ENCODE measurements at regions not wholly inside any gene's neighbourhood (a gene's known extent, or its start where the extent isn't known, plus 50 kb on each side); places are given as distances from the start of the nearest gene placed in this dataset.

DNA sequence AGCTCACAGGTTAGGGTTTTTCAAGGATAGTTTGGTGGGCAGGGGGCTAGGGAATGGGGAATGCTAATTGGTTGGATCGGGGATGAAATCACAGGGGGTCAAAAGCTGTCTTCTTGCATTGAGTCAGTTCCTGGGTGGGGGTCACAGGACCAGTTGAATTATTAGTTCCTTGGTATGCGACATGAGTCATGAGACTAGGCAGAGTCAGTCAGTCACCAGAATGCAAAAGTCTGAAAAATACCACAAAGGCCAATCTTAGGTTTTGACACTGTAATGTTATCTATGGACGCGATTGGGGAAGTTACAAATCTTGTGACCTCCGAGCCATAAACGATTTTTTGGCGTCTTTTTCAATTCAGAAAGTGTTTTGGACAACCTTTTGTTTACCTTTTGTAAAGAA, 101.2 kb downstream of the ZNF519 start:
- DNase-seq (ENCODE audit: low read depth) = no peak

DNA sequence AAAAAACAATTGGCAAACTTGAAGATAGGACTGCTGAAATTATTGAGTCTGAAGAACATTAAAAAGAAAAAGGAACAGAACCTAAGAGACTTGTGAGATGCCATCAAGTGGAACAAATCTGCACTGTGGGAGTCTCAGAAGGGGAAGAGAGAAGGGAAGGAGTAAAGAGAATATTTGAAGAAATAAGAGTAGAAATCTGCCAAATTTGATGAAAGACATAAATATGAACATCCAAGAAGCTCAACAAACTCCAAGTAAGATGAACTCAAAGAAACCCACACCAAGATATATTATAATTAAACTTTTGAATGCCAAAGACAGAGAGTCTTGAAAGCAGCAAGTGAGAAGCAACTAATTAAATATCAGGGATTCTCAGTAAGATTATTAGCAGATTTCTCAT, 102.7 kb downstream of the ZNF519 start:
- no peak for DNase-seq (ENCODE audit: low read depth)

DNA sequence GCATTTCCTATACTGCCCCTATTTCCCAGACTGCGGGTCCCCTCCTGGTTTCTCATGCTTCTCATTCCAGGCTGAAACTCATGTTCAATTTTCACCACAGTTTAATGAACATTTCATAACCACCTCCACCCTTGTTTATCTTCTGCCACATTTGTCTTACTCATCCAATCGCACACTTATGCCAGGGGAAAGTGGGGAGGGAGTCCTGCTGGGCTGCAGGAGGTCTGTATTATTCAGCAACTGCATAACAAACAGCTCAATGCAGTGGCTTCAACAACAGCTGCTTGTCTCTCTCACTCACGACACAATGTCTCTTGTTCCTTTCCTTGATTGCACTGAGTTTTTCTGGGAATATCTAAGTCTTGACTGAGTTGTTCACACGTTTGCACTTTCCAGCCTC, 106.0 kb downstream of the ZNF519 start:
- peak; percentile 47 for DNase-seq (ENCODE audit: low read depth)

DNA sequence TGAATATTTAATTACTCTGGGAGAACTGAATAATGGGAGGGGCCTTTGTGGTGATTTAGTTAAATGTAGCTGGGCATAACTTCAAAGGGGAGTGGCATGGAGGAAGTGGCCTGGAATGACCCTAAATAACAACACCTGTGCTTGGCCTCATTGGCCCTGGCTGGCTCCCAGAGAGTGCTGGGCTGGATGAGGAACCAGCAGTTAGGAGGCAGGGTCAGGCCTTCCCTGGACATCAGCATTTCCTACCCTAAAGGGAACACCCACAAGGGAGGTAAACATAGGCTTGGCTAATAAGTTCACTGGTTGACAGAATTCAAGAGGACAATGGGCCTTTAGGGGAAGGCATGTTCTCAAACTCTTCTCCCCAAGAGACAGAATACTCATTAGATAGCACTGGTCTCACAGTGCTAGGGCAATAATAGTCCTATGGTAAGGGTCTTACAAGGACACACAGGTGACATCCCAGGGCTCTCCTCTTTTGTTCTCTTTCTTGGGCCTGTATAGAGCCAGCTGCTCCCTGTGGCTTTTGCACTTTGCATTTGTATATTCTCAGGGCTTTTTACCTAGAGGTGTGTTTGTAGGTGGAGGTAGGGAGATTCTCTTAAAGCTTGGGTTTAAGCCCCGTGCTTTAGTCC, 106.8 kb downstream of the ZNF519 start:
- peak; percentile 51 for DNase-seq (ENCODE audit: low read depth)

DNA sequence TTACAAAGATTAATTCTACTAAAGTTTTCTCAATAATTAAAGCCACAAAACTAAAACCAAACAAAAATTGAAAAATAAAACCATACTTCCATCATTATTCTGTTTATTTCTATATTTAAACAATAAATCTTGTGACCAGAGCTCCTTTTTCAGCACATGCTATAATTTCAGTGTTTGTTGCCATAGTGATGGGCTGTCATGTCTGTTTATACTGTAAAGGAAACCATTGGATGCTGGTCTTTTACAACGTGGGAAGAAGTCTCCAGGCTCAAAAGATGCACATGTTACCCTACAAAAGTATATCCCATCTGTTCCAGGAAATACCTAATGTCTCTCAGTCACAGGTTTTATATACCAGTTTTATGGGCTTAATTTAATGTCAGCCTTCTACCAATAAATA, 100.1 kb upstream of the MC2R start:
- DNase-seq (ENCODE audit: low read depth) = no peak

DNA sequence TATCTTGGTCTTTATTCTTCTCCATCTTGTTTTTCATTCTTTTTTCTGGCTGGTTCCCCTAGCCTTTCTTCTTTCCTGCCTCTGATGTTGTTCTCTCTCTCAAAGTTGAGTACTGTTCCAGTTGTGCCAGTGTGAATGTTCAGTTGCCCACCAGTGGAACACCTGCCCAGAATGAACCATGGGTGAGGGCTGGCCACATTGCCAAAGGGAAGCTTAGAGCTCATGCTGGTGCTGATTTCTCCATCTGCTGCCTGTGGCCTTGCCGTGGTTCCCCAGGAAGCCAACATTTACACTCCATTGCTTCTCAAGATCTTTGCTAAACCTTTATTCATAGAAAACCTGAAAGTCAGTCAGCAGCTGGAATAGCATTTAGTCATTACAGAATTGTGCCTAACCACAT, 99.1 kb upstream of the MC2R start:
- DNase-seq (ENCODE audit: low read depth) = no peak

DNA sequence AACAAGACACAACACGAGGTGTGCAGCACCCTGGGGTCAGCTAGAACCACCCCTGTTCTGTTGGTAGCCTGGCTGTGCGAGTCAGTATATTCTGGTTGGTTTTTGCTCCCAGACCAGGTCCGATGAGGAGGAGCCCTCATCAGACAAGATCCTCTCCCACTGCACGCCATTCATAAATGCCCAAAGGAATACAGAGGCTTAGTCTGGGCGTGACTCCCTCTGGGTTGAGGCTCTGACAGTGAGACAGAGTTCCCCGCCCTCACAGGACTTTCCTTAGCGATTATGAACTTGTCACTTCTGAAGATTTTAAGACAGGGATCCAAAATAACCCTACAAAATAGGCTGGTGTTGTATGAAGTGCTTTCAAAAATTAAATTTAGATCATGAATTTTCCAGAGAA, 85.5 kb upstream of the MC2R start:
- no peak for DNase-seq (ENCODE audit: low read depth)

DNA sequence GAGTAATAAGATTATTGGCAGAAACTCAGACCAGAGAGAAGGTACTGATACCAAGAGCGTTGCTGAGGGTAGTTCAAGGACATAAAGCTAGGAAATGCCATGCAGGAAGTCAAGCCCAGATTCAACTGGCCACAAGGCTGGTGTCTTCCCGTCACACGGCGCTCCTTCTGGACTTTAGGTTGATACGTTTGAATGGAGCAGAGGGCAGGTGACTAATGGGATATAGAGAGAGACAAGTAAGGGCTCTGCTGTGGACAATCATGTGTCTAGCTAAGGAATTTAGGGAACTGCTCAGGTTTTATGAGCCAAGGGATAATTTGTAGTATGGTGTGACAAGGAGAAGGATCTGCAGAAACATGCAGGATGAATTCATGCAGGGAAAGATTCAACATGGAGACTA, 83.9 kb upstream of the MC2R start:
- DNase-seq (ENCODE audit: low read depth) = no peak

DNA sequence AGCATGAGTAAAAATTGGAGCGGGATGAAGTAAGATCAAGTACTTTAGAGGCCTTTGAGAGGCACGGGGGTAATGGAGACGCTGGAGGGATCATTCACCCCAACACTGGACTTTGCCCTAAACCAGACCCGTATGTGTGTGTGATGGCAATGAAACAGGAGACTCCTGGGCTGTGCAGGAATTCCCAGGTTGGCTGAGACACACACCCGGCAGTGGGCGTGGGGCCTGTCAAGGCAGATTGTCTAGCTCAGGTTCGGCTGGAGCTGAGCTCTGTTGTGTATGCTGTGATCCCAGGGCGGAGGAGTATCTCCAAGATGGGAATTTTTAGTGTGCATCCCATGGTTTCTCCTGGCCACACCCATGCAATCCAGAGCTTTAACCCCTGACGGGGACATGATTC, 83.2 kb upstream of the MC2R start:
- no peak for DNase-seq (ENCODE audit: low read depth)

DNA sequence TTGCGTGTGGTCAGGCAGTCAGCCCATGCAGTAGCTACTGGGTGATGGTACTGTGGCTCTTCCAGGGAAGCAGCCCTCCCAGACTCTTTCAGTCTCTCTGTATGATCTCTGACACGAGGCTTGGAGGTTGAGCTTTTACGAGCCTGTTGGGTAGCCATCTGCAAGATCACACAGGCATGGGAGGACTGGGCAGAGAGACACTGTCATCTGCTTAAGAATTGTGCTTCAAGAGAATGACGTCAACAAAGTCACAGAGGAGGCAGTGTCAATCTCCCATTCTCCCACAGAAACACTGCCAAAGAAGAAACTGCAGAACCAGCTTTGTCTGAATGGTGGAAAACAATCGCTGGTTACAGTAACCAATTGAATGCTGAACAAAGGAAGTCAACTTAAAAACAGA, 78.4 kb upstream of the MC2R start:
- no peak for DNase-seq (ENCODE audit: low read depth)

DNA sequence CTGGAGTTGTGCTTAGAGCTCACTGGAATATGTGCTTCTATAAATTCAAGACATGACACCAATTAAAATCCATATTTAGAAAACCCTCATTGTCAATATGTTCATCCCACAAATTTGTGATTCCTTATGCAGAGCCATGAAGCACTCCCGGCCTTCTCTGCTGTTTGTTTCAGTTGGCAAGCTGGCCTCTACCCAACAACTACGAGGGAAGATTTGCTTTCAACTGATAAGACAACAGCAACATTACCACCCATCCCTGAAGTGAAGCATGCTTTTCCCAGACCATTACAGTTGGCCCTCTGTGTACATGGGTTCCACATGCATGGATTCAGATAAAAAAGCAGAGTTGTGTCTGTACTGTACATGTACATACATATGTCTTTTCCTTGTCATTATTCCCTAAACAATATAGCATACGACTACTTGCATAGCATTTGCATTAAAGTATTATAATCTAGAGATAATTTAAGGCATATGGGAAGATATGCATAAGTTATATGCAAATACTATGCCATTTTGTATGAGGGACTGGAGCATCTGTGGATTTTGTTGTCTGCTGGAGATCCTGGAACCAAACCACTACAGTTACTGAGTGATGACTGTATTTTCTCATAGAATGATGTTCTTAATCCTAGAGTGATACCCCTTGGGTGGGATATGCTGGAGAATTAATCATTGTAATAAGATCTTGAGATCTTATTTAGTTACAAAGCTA, 77.6 kb upstream of the MC2R start:
- DNase-seq (ENCODE audit: low read depth) = no peak

DNA sequence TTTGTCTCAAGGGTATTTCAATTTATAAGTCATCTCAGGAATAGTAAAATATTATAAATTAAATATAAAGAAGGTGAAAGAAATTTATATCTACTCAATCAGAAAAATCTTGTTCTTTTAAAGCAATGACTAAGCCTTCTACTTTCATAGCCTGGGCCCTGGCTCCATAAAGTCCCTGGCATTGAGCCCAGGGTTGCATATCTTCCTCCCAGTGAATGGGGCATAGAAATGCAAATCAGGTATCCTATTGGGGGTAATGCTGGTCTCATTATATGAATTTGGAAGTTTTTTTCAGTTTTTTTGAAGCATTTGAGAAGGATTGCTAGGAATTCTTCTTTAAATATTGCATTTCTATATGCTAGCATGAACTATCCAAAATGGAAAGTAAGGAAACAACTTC, 73.9 kb upstream of the MC2R start:
- DNase-seq (ENCODE audit: low read depth) = no peak

DNA sequence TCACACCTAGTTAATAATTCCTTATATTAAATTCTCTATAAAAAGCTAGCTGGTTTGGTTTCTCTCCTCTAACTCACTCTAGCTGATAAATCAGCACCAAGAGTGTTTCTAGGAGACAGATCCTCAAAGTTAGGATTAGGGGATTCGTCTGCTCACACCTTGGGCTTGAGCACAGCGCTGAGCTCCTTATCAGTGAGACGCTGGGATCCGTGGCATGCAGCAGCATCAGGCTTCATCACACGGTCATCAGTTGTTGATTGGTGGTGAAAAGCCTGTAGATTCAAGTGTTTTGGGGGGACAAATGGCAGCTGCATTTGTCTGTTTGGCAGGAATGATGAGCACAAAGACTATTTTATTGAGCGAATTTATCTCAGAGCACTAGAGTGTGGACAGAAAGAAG, 72.6 kb upstream of the MC2R start:
- no peak for DNase-seq (ENCODE audit: low read depth)

DNA sequence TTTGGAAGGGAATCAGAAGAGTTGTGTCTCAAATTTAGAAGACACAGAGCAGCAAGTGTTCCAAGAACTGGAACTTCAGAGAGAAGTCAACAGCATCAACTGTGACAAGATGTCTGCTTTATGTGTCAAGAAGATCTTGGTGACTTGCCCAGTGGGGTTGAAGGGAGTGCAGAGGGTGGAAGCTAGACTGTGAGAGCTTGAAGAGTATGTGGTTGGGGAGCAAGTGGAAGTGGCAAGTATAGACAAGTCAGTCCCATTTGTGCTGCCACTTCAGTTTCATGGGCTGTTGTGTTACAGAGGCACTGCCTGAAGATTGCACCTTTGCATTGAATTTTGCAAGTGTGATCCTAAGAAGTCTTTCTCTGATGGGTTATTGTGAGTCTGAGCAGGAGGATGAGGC, 68.7 kb upstream of the MC2R start:
- DNase-seq (ENCODE audit: low read depth) = no peak

DNA sequence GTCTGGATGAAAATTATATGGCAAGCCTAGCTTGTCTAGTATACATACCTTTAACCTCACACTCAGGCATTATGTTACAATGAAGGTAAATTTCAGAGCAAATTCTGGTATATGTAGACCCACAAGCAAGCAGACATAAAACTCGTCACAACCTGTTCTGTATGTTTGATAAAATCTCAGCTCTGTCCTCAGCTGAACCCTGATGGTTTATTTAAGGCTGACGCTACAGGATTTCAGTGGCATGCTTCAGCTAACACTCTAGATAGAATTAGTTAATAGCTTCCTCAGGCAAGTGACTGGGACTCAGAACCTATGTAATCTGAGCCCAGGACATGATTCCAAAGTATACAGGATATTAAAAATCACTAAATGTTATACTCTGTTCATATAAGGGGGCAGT, 68.2 kb upstream of the MC2R start:
- DNase-seq (ENCODE audit: low read depth) = no peak

DNA sequence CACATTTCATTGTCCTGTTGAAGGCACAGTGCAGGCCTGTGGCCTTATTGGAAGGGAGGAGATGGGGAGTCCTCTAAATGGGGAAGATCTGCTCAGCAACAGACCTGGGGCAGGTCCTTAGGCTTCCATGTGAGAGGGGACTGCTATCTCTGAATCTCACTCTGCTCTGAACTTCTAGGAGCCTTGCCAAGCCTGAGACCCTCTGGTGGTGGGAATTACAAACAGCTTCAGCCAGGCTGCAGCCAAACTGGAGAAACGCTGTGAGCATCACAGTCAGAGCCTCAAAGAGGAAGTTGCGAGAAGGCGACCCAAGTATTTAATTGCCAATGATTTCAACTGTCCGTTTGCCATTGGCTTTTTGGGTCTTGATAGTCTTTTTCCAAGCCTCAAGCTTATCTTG, 66.8 kb upstream of the MC2R start:
- DNase-seq (ENCODE audit: low read depth) = no peak

DNA sequence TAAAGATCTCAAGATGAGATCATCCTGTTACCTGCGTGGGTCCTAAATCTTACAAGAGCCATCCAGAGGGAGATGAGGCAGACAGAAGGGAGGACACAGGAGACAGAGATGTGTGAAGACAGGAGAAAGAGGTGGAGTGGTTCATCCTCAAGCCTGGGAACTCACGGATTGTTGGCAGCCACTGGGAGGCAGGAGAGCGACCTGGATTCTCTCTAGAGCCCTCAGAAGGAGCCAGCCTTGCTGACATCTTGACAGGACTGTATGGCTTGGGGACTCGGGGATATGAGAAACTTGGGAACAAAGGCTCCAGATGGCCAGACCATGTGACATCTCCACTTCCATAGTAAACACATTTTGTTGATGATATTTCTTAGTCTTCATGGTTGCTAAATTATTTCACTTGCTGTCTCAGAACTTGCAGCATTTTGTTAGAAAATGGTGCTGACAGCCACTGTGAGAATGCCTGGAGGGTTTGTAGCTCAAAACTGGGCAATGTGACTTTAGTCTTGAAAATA, 57.8 kb upstream of the MC2R start:
- DNase-seq (ENCODE audit: low read depth) = no peak

All from myocyte (in vitro differentiated cells).